ENCODE measurements at regions not wholly inside any gene's neighbourhood (a gene's known extent, or its start where the extent isn't known, plus 50 kb on each side); places are given as distances from the start of the nearest gene placed in this dataset.
"Not testable (repeated sequence)": the region's sequence is repeated elsewhere in the genome, so short reads cannot be mapped to it uniquely, and the experiment has no call there.

DNA sequence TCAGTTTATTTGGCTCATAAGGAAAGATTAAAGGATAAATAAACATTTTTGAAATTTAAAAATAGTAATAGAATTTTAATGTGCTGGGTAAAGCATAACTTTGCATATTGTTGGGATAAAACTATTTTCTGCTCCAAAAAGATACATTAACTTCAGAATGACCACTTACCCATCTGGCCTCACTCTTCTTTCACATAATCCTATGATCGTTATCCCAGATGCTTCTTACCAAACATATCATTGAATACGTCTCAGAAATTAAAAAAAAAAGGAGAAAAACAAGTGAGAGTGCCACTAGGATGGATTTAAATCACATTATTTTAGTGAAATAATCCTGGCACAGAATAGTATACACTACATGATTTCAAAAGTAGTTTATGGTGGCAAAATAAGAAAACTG is 677.5 kb upstream of the ZWINT start:
- H3K9me3 Mint-ChIP-seq (ENCODE audit: unreplicated experiment), result peaks cover under 1% of the 10 kb centered on the region
- H3K27ac Mint-ChIP-seq (ENCODE audit: unreplicated experiment), result no peak overlapping the region
- TF ChIP-seq, protein P1, sequence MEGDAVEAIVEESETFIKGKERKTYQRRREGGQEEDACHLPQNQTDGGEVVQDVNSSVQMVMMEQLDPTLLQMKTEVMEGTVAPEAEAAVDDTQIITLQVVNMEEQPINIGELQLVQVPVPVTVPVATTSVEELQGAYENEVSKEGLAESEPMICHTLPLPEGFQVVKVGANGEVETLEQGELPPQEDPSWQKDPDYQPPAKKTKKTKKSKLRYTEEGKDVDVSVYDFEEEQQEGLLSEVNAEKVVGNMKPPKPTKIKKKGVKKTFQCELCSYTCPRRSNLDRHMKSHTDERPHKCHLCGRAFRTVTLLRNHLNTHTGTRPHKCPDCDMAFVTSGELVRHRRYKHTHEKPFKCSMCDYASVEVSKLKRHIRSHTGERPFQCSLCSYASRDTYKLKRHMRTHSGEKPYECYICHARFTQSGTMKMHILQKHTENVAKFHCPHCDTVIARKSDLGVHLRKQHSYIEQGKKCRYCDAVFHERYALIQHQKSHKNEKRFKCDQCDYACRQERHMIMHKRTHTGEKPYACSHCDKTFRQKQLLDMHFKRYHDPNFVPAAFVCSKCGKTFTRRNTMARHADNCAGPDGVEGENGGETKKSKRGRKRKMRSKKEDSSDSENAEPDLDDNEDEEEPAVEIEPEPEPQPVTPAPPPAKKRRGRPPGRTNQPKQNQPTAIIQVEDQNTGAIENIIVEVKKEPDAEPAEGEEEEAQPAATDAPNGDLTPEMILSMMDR (IDR thresholded peaks at IDR 0.05; ENCODE audit: insufficient read depth in 1 of 2, low read depth in 1 of 2, low read length in 1 of 2, severe bottlenecking in 1 of 2, unreplicated experiment in 1 of 2), result no peak
- no peaks in the 10 kb centered on the region for H3K4me1 Mint-ChIP-seq (ENCODE audit: low read depth, unreplicated experiment)
- ChIA-PET CTCF (no interaction called here), POLR2A (no interaction called here)
- Histone ChIP-seq H3K36me3 (ENCODE audit: control insufficient read depth, insufficient read depth, low read length) (no peaks in the 10 kb centered on the region), H3K4me3 (ENCODE audit: low read depth, low read length) (no peak overlapping the region), H3K9me3 (no peaks in the 10 kb centered on the region; the same call in 1 of the 2 replicates), H3K4me1 (no peaks in the 10 kb centered on the region), H3K27me3 (replicated peaks; ENCODE audit: control insufficient read depth, insufficient read depth, low read length) (no peaks in the 10 kb centered on the region)
- BruUV-seq (replicated peaks), result no TSS peak
- no peak overlapping the region for H3K4me3 Mint-ChIP-seq (ENCODE audit: unreplicated experiment)
- DNase-seq, result no peak
- intact Hi-C loops (cut with micrococcal nuclease; ENCODE audit: unreplicated experiment), result no loop called here
- H3K27me3 Mint-ChIP-seq (ENCODE audit: insufficient read depth, unreplicated experiment), result no peaks in the 10 kb centered on the region
- H3K36me3 Mint-ChIP-seq (ENCODE audit: insufficient read depth, unreplicated experiment), result no peaks in the 10 kb centered on the region

DNA sequence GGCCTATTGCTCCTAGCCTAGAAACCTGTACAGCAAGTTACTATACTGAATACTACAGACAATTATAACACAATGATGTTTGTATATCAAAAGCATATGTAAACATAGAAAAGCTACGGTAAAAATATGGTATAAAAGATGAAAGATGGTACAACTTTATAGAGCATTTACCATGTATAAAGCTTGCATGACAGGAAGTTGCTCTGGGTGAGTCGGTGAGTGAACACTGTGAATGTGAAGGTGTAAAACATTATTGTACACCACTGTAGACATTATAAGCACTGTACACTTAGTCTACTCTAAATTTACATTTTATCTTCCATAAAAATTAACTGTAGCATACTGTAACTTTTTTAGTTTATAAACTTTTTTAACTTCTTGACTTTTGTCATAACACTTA is 674.3 kb upstream of the ZWINT start:
- H3K9me3 ChIP-seq, result no peaks in the 10 kb centered on the region; the same call in 1 of the 2 replicates
- no peaks in the 10 kb centered on the region for H3K36me3 ChIP-seq (ENCODE audit: control insufficient read depth, insufficient read depth, low read length)
- Mint-ChIP-seq H3K27me3 (ENCODE audit: insufficient read depth, unreplicated experiment) (no peaks in the 10 kb centered on the region), H3K9me3 (ENCODE audit: unreplicated experiment) (peaks cover 30% of the 10 kb centered on the region), H3K4me3 (ENCODE audit: unreplicated experiment) (no peak overlapping the region), H3K36me3 (ENCODE audit: insufficient read depth, unreplicated experiment) (no peaks in the 10 kb centered on the region), H3K4me1 (ENCODE audit: low read depth, unreplicated experiment) (no peaks in the 10 kb centered on the region), H3K27ac (ENCODE audit: unreplicated experiment) (no peak overlapping the region)
- TF ChIP-seq, protein P1 (IDR thresholded peaks at IDR 0.05; ENCODE audit: insufficient read depth in 1 of 2, low read depth in 1 of 2, low read length in 1 of 2, severe bottlenecking in 1 of 2, unreplicated experiment in 1 of 2), result no peak
- H3K4me3 ChIP-seq (ENCODE audit: low read depth, low read length), result no peak overlapping the region
- no peaks in the 10 kb centered on the region for H3K4me1 ChIP-seq
- no peak for DNase-seq
- H3K27me3 ChIP-seq (replicated peaks; ENCODE audit: control insufficient read depth, insufficient read depth, low read length), result no peaks in the 10 kb centered on the region
- POLR2A ChIA-PET, result no interaction called here
- intact Hi-C loops (cut with micrococcal nuclease; ENCODE audit: unreplicated experiment), result no loop called here
- BruUV-seq (replicated peaks), result no TSS peak
- CTCF ChIA-PET, result no interaction called here

DNA sequence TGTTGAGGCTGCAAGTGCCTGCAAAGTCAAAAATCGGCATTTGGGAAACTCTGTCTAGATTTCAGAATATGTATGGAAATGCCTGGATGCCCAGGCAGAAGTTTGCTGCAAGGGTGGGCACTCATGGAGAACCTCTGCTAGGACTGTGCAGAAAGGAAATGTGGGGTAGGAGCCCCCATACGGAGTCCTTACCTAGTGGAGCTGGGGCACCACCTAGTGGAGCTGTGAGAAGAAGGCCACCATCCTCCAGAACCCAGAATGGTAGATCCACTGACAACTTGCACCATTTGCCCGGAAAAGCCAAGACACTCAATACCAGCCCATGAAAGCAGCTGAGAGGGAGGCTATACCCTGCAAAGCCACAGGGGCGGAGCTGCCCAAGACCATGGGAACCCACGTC is 671.2 kb upstream of the ZWINT start:
- H3K4me1 Mint-ChIP-seq (ENCODE audit: low read depth, unreplicated experiment); H3K27me3 ChIP-seq (replicated peaks; ENCODE audit: control insufficient read depth, insufficient read depth, low read length); H3K36me3 Mint-ChIP-seq (ENCODE audit: insufficient read depth, unreplicated experiment); DNase-seq; H3K9me3 ChIP-seq; H3K36me3 ChIP-seq (ENCODE audit: control insufficient read depth, insufficient read depth, low read length); POLR2A ChIA-PET; H3K27me3 Mint-ChIP-seq (ENCODE audit: insufficient read depth, unreplicated experiment); intact Hi-C loops (cut with micrococcal nuclease; ENCODE audit: unreplicated experiment); BruUV-seq (replicated peaks); H3K27ac Mint-ChIP-seq (ENCODE audit: unreplicated experiment); H3K4me3 ChIP-seq (ENCODE audit: low read depth, low read length); CTCF ChIA-PET; H3K4me3 Mint-ChIP-seq (ENCODE audit: unreplicated experiment); H3K4me1 ChIP-seq: not testable (repeated sequence)
- H3K9me3 Mint-ChIP-seq (ENCODE audit: unreplicated experiment), result peaks cover 38% of the 10 kb centered on the region

DNA sequence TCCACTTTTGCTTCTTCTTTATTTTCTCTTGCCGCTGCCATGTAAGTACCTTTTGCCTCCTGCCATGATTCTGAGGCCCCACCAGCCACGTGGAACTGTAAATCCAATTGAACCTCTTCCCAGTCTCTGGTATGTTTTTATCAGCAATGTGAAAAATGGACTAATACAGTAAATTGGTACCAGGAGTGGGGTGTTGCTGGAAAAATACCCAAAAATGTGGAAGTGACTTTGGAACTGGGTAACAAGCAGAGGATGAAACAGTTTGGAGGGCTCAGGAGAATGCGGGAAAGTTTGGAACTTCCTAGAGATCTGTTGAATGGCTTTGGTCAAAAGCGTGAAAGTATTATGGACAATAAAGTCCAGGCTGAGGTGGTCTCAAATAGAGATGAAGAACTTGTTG is 670.3 kb upstream of the ZWINT start:
- H3K4me1 ChIP-seq, result no peaks in the 10 kb centered on the region
- ChIA-PET POLR2A (no interaction called here), CTCF (no interaction called here)
- no peaks in the 10 kb centered on the region for H3K27me3 ChIP-seq (replicated peaks; ENCODE audit: control insufficient read depth, insufficient read depth, low read length)
- H3K36me3 Mint-ChIP-seq (ENCODE audit: insufficient read depth, unreplicated experiment), result no peaks in the 10 kb centered on the region
- BruUV-seq (replicated peaks), result no TSS peak
- TF ChIP-seq, protein P1 (IDR thresholded peaks at IDR 0.05; ENCODE audit: insufficient read depth in 1 of 2, low read depth in 1 of 2, low read length in 1 of 2, severe bottlenecking in 1 of 2, unreplicated experiment in 1 of 2), result no peak
- H3K4me3 ChIP-seq (ENCODE audit: low read depth, low read length), result no peak overlapping the region
- no peaks in the 10 kb centered on the region; the same call in 1 of the 2 replicates for H3K9me3 ChIP-seq
- no peaks in the 10 kb centered on the region for H3K36me3 ChIP-seq (ENCODE audit: control insufficient read depth, insufficient read depth, low read length)
- no peaks in the 10 kb centered on the region for H3K4me1 Mint-ChIP-seq (ENCODE audit: low read depth, unreplicated experiment)
- no peak for DNase-seq
- no peaks in the 10 kb centered on the region for H3K27me3 Mint-ChIP-seq (ENCODE audit: insufficient read depth, unreplicated experiment)
- intact Hi-C loops (cut with micrococcal nuclease; ENCODE audit: unreplicated experiment), result no loop called here
- no peak overlapping the region for H3K4me3 Mint-ChIP-seq (ENCODE audit: unreplicated experiment)
- H3K9me3 Mint-ChIP-seq (ENCODE audit: unreplicated experiment), result peaks cover 38% of the 10 kb centered on the region
- H3K27ac Mint-ChIP-seq (ENCODE audit: unreplicated experiment), result no peak overlapping the region

All from Caco-2 (cell line).